ELR (cell line): ENCODE measurements at regions not wholly inside any gene's neighbourhood (a gene's known extent, or its start where the extent isn't known, plus 50 kb on each side); places are given as distances from the start of the nearest gene placed in this dataset.
"Not testable (repeated sequence)": the region's sequence is repeated elsewhere in the genome, so short reads cannot be mapped to it uniquely, and the experiment has no call there.

Source experiments
- DNase-seq: peaks from one replicate; pipeline ENCODE4 v3.0.0-alpha.2; 2015; ENCODE audit warnings: low read depth

DNA sequence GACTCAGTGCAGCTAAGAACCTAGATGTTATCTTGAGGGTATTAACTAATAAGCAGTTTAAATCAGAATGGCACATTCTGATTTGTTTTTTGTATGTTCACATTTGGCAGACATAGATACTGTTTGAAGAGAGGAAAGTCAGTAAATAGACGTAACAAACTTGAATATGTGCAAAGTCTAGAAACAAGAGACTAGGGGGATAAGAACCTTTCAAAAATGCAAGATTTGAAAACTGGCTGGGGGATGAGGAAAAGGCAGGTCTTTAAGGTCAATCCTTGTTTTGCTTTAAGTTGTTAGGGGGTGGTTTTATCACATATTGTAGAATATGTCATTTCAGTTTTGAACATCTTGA, 136.5 kb downstream of the ZNF92 start:
- not testable (repeated sequence) for DNase-seq

DNA sequence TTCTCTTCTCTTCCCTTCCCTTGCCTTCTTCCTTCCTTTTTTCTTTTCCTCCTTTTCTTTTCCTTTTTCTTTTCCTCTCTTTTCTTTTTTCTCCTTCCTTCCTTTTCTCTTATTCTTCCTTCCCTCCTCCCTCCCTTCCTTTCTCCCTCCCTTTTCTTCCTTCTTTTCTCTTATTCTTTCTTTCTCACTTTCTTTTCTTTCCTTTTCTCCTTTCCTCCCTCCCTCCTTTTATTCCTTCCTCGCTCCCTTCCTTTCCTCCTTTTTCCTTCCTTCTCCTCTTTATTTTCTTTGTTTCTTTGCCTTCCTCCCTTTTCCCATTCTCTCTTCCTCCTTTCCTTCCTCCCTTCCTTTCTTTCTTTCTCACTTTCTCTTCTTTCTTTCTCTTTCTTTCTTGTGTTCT, 146.1 kb downstream of the ZNF92 start:
- DNase-seq, result not testable (repeated sequence)

DNA sequence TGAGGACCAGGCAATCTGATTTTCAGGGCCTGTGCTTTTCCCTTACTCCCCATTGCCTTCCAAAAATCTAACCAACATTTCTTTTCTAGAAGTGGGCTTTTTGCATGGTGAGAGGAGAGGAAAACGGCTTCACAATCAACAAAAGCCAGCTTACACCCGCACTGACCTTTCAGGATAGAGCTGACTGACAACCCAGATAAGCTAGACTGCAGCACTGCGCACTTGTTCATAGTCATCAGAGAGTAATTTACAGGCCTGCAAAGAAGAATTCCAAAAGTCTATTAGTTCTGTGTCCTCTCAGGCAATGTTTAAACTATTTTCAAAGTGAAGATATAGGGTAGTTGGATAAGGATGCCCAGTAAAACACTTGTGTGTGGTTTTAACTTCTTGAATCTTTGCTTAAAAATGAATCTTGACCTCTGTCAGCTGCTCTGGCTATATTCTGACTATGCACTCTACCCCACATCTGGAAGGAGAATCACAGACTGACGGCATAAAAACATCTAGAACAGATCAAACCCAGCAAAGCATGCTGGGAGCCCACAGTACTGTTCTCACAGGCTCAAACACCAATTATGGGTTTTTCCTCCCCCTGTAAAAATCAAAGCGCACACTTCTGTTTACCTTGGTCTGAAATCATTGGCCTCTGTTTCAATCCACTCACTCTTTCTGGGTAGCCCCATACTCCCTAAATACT, 172.0 kb downstream of the ZNF92 start:
- DNase-seq, result not testable (repeated sequence)

DNA sequence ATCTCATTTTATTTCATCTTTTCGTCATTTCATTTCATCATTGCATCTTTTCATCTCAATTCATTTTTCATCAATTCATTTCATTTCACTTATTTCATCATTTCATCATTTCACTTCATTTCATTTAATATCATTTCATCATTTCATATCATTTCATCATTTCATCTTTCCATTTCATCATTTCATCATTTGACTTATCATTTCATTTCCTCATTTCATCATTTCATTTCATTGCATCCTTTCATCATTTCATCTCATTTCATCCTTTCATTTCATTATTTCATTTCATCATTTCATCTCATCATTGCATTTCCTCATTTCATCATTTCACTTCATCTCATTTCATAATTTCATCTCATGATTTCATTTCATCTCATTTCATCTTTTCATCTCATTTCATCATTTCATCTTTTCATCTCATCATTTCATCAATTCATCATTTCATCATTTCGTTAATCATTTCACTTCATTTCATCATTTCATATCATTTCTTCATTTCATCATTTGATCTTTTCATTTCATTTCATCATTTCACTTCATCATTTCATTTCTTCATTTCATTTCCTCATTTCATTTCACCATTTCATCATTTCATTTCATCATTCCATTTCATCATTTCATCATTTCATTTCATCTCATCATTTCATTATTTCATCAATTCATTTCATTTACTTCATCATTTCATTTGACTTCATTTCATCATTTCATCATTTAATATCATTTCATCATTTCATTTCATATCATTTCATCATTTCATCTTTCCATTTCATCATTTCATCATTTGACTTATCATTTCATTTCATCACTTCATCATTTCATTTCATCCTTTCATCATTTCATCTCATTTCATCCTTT, 176.2 kb downstream of the ZNF92 start:
- not testable (repeated sequence) for DNase-seq

DNA sequence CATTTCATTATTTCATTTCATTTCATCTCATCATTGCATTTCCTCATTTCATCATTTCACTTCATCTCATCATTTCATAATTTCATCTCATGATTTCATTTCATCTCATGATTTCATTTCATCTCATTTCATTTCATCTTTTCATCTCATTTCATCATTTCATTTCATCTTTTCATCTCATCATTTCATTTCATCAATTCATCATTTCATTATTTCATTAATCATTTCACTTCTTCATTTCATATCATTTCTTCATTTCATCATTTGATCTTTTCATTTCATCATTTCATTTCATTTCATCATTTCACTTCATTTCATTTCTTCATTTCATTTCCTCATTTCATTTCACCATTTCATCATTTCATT, 176.8 kb downstream of the ZNF92 start:
- DNase-seq, result not testable (repeated sequence)

DNA sequence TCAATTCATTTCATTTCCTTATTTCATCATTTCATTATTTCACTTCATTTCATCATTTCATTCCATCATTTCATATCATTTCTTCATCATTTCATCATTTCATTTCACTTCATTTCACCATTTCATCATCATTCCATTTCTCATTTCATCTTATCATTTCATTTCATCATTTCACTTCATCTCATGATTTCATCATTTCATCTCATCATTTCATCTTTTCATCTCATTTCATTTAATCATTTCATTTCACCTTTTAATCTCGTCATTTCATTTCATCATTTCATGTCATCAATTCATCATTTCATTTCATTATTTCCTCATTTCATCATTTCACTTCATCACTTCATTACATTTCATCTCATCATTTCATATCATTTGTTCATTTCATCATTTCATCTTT, 177.4 kb downstream of the ZNF92 start:
- DNase-seq, result not testable (repeated sequence)

DNA sequence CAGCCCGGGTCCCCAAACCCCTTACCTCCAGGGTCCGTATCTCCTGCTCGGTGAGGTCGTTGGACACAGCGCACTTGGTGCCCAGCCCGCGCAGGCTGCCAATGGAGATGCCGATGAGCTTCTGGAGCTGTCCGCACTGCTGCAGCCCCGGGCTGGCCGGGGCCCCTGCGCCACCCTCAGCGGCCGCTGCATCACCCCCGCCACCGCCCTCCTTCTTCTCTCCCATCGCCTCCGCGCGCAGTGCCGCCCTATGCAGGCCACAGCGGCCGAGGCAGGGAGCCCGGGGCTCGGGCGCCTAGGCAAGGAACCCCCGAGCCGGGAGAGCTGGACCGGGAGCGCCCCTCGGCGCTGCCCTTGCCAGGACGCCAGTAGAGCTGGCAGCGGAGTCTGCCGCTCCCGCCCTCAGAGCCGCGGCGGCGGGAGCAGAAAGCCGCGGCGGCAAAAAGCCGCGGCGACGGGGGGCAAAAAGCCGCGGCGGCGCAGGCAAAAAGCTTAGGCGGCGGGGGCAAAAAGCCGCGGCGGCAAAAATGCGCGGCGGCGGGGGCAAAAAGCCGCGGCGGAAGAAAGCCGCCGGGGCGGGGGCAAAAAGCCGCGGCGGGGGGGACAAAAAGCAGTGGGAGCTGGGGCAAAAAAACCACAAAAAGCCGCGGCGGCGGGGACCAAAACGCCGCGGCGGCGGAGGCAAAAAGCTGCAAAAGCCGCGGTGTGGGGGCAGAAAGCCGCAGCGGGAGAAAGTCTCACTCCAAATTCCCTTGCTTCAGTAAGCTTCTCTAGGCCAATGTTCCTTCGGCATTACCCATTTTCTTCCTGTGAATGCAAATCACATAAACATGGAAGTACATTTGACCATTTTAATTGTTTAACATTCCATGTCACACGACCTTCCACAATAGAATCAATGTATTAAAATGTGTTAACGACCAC, 181.2 kb downstream of the ZNF92 start:
- DNase-seq, result not testable (repeated sequence)

DNA sequence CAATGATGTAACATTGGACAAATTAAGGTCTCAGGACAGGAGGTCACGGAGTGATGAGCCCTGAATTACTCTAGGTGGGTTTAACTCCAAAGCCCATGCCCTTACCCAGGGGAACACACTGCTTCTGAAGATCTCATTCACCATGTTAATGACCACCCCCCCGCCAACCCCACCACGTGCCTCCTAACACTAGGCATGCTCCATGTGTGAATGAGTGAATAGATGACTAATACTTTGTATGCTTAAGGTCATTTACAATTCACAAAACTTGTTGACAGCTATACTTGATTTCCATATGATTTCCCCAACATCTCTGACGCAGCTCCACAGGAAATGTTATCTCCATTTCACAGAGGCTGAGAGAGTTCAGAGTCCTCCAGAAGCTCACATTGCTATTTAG, 184.9 kb downstream of the ZNF92 start:
- DNase-seq, result peak; percentile 7

DNA sequence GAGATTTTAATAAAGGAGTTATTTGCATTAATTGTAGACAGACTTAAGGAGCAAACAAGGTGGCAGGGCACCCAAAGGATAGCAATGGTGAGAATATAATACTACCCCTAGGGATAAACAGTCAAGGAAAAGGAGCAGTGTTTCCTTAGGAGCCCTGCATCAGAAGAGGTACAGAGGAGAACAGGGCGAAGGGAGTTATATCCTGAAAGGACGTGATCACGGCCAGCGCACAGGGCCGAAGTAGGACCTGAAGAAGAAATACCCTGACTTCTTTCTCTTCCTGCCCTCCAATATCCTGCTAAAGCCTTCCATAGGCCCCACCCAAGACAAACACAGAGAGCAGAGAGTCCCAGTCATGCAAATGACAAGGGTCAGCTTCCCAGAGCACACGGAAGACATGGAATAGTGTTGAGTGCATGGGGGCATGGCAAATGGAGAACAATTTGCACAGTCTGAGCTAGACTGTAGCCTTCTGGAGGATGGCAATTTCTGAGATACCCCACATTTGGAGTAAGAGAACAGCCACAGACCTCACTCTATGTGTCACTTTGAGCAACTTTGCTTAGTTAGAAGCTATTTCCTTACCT, 188.2 kb downstream of the ZNF92 start:
- not testable (repeated sequence) for DNase-seq

DNA sequence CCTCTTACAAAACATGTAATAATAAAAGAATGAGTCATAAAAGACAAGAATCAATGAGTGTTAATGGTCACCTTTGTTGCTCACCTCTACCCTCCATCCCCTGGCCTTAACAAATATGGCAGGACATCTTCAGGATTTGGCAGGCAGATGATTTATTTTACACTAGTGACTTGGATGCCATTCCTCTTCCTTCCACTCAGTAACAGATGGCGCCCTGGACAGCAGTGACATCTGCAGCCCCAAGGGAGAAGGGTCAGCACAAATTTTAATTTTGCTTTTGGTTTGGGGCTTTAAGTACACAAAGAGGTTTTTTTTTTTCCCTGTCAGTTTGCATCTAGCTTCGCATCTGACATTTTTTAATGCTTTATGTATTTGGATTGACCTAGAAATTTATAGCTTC, 188.9 kb downstream of the ZNF92 start:
- not testable (repeated sequence) for DNase-seq

DNA sequence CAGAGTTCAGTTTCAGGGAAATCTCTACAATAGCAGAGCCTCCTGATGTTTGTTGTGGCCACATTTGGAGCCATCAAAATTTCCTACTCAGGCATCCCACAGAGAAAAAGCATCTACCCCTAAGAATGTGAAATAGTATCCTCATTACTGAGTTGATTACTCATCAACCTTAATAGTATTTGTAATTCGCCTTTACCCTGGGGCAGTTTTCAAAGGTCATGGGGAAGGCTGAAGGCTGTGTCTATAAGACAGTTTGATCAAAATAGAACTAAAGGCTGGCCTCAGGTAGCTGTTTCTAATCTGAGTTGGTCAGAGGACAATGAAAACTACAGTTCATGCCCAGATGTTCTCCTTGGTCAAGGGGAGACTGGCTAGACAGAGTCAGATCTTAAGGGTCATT, 189.7 kb downstream of the ZNF92 start:
- DNase-seq, result not testable (repeated sequence)

DNA sequence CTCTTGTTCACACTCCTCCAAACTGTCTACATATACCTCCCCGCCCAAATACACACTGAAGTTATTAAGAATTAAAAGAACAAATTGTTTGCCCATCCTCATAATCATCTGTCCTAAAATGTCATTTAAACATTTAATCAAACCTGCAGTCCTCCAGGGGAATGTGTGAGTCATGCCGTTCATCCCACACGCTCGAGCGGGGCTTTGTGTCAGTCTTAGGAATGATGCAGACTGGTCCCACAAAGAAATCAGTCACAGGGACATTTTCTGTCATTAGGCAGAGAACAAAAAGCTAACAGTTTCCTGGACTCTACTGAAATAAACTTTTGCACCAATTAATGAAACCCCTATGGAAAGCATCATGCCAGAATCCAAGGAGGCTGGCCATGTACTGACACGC, 194.6 kb downstream of the ZNF92 start:
- DNase-seq, result not testable (repeated sequence)

DNA sequence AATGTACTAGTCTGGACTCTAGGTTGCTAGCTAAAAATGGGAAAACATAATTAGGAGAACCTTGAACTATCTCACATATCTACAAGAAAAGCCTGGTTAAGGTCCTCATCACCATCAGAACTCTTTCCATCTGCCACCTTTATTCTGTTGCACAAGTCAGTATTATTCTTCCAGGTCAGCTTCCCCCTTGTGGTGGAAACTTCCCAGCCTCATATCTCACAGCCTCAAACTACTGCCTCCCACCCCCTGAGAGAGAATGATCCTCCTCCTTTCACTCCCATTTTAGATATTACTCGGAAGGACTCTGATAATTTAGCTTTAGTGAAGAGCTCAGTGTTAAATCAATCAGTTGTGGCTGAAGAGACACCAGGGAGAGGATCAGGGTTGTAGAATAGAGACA, 197.3 kb downstream of the ZNF92 start:
- DNase-seq, result not testable (repeated sequence)

DNA sequence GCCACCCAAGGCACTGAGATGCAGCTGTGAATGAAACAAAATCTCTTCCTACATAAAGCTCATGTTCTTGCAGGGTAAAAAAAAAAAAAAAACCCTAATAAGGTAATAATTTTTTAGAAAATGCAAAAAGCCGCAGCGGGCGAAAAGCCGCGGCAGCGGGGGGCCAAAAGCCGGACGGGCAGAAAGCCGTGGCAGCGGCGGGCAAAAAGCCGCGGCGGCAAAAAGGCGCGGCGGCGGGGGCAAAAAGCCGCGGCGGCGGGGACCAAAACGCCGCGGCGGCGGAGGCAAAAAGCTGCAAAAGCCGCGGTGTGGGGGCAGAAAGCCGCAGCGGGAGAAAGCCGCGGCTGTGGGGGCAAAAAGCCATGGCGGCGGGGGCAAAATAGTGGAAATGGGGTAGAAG, 198.9 kb downstream of the ZNF92 start:
- DNase-seq, result peak; percentile 0

DNA sequence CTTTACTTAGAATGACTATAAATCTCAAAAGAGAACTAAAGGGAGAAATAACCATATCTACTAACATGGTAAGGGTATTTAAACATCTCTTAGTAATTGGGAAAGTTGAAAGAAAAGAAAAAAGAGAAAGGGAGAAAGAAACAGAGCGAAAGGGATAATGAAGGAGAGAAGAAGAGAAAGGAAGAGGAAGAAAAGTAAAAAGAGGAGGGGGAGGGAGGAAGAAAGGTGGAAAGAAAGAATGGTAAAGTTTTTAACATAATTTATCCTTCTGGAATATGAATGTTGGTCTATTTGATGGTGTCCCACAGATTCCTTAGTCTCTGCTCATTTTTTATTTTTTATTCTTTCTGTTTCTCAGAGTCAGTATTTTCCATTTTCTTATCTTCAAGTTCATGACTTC, 202.7 kb downstream of the ZNF92 start:
- DNase-seq, result not testable (repeated sequence)

DNA sequence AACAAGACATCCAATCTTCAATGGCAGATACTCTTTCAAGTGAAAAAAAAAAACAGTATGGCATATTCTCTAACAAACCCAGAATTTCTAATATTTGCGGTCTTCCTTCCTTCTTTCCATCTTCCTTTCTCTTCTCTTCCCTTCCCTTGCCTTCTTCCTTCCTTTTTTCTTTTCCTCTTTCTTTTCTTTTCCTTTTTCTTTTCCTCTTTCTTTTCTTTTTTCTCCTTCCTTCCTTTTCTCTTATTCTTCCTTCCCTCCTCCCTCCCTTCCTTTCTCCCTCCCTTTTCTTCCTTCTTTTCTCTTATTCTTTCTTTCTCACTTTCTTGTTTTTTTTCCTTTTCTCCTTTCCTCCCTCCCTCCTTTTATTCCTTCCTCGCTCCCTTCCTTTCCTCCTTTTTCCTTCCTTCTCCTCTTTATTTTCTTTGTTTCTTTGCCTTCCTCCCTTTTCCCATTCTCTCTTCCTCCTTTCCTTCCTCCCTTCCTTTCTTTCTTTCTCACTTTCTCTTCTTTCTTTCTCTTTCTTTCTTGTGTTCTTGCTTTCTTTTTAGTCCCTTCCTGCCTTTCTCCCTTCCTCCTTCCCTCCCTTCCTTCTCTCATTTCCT, 209.0 kb downstream of the ZNF92 start:
- not testable (repeated sequence) for DNase-seq

DNA sequence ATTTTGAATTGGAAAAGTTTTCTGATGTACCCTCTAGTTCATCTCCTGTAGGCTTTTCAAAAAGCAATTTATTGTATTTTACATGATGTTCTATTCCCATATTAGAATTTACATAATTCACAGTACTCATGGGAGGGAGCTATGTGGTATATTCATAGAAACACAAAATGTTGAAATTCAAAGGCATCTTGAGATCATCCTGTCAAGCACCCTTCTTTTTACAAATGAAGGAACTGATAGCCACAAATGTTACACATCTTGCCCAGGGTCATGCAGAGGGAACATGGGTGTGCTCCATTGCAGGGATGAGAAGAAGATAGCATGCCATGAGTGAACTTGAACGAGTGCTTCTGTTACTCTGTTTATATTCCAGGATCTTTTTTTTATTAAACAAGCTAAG, 228.8 kb downstream of the ZNF92 start:
- DNase-seq, result not testable (repeated sequence)

DNA sequence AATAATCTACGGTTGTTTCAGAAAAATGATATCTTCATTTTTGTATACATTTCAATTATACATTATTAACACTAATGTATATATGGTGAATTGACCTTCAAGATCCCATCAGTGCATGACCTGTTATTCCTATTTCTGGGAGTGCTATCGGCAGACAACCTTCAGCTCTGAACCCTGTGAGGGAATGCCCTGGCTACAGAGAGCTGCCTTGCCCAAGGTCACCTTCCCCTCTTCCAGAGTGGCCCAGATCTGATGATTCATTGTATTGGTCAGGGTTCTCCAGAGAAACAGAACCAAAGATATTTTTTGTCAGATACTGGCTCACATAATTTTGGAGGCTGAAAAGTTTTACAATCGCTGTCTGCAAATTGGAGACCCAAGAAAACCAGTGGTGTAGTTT, 235.5 kb downstream of the ZNF92 start:
- no peak for DNase-seq

DNA sequence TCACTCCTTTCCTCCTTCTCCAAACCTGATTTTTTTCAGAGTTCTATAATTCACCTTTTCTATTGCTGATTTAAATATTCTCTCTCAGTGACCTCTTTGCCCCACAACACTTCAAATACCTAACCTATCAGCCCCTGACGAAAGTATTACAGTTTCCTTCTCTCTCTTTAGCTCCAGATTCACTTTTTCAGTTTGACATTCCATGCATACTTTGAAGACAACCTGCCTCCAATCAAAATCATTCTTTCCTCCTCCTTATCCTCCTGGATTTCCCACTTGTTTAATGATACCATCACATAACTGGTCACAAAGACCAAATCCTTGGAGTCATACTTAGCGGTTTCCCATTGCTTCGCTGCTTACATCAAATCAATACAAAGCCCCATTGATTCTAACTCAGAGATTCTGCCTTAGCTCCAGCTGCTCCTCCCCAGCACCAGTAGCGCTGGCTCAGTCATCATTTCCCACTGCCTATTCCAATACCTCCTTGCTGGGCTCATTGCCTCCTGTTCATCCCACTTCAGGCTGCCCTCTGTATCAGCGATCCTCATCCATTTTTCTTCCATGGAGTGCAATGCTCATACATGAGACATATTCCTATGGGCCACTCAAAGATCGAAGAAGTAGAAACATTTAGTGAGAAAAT, 240.1 kb downstream of the ZNF92 start:
- not testable (repeated sequence) for DNase-seq

DNA sequence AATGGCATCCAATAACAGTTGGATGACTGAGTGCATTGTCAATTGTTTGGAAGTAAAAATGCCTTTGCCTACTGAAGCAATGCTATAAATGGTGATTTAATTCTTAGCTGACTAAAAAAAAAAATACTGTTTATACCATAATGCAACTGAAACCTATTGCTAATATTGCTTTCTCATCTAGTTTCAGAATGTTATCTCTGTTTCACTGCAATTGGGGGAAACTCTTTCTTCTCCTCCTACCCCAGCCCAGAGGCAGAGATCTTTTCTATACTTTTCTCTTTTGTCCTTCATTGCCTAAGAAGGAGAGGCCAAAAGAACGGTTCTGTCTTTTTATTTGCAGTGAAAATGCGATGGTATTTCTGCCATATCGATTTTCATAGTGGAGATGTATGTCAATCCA, 242.5 kb downstream of the ZNF92 start:
- DNase-seq, result not testable (repeated sequence)

DNA sequence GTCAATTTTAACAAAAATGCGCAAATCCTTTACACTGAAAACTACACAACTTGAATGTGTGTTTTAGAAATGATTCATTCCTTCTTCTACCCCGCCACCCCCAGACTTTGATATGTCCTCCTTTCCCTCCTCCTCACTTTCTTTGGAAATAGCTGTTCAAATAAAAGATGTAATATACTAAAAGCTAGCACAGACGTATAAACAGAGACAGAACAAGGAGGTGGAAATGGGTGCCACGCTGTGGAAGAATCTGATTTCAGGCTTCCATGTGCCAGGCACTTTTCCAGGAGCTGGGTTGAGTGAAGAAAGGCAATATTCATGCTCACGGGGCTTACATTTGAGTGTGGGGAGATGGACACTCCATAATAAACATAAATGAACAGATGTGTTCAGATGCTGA, 246.6 kb downstream of the ZNF92 start:
- DNase-seq, result not testable (repeated sequence)
